HG02623 (cell line): ENCODE measurements at regions not wholly inside any gene's neighbourhood (a gene's known extent, or its start where the extent isn't known, plus 50 kb on each side); places are given as distances from the start of the nearest gene placed in this dataset.

Experiments used
- ATAC-seq: cut with Tn5 transposase; IDR thresholded peaks from one replicate; pipeline ENCODE4 v1.9.1; 2021; ENCODE audit warnings: moderate library complexity; ENCODE audit not compliant: unreplicated experiment

DNA sequence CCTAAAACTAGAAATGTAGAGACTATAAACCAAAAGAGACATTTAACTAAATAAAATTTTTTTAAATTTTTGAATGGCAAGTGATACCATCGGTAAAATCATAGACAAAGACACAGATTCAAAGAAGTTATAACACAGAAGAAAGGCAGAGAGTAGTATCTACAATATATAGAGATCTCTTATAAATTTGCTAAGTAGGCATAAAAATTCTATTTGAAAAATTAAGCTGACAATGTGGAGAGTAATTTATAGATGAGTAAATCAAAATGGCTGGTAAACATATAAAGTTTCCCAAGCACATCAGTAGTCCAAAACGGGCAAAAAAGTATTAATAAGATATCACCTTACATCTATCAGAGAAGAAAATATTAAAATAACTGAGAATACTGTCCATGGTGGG is 1061.0 kb downstream of the ADGRL2 start:
- ATAC-seq = no peak

DNA sequence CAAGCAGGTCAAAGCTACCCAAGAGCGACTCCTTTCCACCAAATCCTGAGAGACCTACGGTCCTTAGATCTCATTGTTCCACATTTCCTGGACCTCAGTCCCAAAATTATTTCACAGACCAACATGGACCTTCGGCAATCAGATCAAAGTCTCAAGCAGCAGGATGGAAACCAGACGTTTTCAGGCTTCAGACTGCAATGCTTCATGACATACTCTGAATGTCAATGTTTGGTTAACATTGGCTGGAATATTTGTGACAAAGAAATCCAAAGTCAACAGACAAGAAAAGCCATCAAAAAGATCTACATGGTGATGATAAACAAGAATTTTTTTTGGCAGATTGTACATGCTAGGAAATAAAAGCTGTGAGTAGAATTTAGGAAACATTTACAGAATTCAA is 1057.3 kb downstream of the ADGRL2 start:
- ATAC-seq = no peak

DNA sequence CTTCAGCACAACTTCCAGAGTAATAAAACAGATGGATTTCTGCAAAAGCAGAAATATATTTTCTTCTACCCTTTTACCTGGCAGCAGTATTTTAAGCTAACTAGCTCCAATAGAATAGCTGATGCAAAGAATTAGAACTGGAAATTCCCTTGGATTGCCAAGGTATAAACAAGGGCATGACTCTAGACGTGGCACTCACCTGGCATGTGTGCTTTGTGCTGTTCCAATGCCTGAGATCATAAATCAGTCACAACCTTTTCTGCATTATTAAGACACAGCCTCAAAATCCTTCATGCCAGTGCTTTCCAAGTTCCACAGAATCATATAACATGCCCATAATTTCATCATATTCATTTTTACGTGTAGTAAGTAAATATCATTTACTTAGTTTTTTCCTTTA is 1048.7 kb downstream of the ADGRL2 start:
- ATAC-seq = no peak

DNA sequence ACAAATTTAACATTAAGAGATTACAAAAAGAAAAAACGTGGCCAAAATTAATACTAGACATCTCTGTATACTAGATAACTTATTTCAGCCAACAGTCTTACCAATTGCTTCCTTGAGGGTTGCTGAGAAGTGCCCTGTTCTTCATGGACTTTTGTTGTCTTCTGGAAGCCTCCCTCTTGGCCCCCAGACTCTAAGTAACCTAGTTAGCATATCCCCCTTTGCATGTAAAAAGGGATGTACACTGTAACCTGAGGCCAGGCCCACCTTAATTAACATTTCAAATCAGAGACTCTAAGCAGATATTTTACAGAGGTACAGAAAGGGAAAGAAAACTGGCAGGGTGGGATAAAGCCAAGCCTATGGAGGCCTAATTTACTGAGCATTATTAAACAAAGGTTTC is 1047.3 kb downstream of the ADGRL2 start:
- ATAC-seq = no peak

DNA sequence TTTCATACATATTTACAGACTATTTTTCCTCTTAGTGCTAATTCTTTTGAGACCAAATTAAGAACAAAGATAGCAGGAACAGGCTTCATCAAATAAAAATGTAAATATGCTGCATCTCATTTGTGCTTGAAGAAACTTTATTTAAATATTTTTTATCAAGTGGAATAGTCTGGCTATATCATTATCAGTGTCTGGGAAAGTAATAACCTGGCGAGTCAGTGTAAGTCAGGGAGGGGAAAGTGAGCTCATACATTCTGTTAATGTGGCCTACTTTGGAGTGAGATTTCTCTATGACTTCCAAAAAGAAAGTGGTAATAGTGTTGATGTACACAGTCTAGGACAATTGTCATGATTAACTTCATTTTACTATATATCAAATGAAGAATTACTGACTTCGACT is 1045.1 kb downstream of the ADGRL2 start:
- no peak for ATAC-seq

DNA sequence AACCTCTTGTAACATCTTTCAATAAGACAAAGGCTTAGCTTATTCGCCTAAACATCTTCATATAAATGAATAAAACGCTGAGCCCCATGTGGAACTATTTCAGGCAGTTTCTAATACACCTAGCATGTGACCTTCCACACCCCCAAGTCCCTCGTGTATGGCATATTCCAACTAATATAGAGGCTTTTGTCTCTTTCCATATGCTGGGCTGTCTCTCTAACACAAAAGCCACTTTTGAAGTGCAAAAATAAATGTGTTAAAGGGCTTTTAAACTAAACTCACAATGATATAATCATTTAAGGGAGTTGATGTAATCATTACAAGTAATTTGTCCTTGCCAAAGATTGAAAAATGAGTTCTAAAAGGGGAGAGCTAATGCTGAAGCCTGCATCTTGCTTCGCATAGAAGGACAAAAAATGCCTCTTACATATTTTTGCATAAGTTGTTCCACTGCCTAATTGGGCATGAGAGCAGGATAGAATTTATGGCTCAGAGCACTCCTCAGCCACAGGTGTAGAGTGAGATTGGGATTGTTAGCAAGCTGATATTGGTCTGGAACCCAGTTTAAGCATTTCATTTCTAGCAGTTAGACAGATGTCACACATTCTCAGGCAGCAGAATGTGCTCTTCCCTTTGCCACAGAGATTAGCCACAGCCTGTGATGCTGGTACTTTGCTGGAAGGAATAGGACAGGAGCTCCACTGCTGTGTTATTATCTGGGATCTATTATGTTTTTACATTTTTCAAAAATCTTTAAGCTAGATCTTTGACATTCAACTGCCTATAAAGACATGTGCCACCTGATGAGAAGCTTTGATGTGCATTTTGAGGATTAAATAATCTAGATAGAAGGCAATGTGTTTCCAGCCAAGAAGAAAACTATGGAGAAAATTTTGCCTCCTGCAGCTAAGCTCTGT is 1044.4 kb downstream of the ADGRL2 start:
- ATAC-seq = no peak

DNA sequence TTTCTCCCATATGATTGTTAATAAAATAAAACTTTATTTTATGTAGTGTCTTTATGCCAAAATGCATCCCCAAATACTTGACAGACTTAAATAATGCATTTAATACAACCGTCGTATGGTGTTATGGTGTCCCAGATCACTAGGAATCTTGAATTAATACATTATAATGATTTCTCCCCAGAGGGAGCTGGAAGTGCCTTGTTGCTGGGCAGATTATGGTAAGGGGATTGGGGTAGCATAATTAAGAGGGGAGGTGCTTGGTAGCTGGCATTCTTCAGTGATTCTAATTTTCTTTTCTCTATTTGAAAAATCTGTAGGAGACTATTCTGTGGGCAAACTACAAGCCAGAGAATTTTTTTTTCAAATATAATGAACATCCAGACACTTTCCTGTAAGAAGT is 1043.7 kb downstream of the ADGRL2 start:
- ATAC-seq = no peak

DNA sequence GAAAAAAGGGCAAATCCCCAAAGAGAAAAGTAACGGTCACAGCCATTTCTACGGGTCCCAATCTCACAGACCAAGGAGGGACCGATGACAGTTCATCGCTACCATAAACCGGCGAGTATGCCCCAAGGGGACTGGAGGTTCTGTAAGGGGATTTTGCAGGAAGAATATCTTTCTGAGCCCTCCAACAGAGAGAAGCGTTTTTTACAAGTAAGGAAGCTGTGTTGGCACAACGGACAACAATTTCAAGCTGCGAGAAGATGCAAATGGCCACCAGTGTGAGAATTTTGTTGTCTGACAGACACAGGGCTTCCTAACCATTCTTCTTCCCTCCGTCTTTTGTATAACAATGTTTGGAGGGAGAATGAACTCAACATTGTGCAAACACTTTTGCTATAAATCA is 1043.1 kb downstream of the ADGRL2 start:
- ATAC-seq = no peak

DNA sequence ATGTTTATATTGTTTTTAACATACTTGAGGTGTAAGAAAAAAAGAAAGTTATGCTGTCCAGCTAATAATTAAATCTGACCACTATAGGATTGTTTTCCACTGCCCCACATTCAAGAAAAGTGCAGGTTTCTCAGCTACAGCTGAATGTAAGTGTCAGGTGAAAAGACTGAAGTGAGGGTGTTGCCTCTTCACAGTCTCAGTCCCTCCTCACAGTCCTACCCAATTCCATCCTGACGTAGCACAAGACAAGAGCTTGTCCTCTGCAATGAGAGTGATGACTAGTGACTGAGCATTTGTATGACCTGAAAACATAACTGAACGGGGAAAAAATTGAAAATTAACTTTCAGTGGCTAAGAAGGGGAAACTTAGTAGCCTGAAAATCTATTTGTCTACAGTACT is 1039.5 kb downstream of the ADGRL2 start:
- ATAC-seq = no peak

DNA sequence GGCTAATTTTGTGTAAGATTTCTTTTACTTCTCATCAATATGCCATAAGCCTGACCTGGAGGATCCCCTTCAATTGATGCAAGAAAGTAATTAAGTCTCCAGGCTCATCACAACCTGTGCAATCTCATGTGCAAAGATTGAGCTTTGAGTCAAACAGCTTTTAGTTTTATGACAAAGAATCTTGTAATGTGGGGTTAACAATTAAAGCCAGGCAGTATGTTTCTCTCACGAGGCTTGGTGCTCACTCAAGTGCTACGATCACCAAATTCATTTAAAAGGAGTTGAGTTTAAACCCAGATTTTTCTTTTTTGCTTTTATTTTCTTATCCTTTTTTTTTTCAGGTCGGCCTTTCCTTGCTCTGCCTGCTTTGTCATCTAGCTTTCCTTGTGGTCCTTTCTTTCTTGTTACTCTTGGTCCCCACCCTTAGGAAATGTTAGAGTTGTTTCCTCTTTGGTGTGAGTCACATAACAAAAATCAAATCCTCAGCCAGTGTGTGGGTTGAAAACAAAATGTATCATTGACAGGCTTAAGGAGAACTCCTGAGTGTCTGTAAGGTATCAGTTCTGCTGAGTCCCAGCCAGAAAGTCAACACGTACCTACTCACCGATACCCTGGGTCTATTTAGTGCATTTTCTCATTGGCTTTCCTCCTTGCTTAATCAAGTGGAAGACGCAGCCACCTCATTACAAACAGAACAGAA is 1037.2 kb downstream of the ADGRL2 start:
- ATAC-seq = no peak

DNA sequence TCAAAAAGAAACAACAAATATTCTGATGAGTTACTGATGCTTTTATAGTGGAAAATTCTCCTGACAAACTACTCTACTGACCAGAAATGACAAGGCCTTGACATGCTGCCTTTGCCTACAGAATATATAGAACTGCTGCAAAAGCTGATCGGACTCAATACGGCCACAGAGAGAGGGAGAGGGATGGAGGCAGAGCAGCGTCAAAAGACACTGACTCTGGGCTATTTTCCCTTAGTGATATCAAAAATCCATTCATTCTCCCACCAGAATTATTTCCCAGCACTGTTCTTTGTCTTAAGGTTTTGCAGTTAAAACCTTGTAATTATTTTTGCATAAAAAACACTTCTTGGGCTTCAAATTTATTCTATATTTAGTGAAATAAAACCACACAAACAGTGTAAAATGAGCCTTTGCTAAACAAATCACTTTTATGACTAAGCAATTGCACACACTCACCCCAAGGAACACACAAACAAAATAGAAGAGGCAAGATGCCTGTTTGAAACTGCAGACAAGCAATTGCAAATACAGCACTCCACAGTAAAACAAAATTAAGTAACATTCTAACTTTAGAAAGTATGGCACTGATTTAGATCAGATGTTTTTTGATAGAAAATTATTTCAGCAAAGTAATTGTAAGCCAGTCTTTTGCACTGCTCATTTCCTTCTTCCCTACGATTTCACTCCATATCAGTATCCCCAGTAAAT is 1036.4 kb downstream of the ADGRL2 start:
- ATAC-seq = no peak

DNA sequence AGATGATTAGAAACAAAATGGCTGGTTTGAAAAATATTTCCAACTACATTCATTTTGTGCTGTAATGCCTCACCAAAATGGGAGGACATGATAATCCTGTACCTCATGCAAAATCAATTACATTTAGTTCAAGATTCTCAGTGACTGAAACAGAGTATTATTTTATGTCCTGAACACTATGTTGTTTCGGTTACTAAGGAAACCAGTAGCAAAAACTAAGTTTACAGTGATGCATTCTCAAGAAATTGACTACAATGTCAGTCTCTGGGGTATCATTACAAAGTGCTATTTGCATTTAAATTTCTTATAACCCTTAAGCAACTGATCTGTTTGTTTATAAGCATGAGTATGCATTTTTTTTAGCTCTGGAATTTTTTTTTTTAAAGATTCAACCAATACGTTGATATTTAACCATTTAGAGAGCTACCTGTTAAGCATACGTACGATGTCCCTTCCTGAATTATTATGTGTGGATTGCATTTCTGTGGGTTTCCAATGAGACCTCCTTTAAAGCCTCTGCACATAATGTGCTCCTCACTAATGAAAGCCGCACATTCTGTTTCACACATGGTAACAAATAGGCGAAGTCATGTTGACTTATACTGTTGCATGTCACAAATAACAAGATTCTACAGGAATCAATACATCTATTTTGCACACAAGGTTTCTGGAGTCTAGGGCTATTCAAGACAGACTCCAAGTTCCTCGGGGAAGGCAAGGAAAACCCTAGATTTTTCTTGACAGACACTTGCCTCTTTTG is 1035.7 kb downstream of the ADGRL2 start:
- ATAC-seq = no peak

DNA sequence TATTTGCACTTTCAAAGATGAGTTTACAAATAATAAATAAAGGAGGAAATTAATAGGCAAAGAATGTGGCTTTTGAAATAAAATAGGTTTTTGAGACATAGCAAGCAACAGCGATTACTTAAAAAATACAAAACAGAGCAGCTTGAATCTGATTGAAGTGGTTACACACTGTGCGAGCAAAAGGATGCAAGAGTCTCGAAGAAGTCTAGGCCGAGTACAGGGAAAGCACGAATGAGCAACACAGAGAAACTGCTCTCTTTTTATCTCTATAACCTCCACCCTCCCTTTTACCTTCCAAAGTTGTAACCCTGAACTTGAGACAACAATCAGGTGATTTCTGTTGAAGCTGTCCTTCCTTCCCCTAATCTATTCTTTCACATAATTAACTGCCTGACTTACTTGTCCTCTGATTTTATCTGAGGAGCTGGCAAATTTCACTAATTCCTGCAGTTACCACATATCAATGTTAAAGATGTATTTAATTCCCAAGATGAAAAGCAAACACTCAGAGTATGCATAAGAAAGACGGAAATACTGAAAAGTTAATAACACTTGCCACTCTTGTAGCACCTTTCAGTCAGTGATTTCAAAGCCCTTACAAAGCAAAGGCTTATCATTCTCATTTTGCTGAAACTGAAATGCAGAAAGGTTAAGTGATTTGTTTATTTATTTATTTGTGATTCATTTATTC is 1030.1 kb downstream of the ADGRL2 start:
- ATAC-seq = no peak

DNA sequence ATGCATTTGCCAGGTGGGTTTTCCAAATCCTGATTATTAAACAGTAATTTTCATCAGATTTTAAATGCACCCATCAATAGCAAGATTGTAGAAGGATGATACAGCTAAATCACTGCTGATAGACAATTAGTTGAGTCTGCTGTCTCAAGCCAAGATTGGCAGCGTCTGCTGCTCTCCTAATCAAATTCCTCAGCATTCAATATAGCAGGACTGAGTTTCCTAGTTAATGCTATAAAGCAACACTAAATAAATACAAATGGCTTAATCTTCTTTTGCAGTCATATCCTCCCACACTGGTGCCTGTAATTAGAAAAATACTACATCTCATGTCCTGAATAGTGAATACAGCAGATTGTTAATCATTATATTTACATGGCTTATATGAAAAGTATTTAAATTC is 1028.8 kb downstream of the ADGRL2 start:
- no peak for ATAC-seq

DNA sequence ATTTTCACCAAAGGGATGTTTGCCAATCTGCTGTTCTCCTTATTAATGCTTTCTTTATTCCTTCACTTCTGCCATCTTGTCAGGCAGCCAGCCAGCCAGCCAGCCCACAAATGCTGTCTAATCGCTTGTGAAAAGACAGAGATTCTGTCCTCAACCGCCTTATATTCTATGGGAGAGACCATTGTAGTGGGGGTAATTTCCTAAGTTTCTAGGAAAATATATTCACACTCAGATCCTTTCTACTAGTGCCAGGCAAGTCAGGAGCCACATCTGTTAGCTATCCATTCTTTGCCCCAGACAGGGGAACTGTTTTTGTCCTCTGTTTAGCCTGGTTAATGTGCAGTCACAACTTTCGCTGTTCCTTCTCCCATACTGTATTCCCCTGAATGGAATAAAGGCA is 1023.1 kb downstream of the ADGRL2 start:
- no peak for ATAC-seq

DNA sequence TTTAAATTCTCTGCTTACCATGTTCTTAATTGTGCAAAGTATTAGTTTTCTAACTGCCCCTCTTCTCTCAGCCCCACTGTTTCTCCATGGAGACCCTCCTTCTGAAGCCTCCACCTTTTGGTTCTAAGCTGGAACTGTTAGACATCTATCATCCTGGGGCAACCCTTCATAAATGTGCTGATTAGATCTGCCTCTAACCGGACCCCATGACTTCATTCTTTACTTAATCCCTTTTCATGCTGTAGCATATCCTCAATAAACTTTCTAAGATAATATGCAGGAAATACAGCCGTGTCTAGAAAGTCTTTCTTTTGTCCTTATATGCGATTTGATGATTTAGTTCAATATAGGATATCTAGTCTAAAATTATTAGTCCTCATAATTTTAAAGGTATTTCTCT is 1020.1 kb downstream of the ADGRL2 start:
- ATAC-seq = no peak

DNA sequence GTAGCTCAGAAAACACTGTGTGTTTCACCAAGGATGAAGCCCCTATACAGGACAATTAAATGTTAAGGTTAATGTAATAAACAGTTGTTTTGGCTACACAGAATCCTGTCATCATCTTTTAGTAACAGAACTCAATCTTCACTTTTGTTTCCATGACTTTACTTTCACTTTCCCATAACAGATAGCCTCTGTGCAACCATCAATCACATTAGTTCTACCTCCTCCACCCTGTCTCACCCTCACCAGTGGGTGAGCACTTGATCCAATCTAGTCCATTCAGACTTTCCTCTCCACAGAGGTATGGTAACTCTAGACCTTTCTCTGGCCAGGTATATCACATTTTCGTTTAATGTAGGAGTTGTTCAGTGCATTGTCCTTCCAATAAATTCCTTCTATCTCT is 1018.5 kb downstream of the ADGRL2 start:
- peak; percentile 47 for ATAC-seq

DNA sequence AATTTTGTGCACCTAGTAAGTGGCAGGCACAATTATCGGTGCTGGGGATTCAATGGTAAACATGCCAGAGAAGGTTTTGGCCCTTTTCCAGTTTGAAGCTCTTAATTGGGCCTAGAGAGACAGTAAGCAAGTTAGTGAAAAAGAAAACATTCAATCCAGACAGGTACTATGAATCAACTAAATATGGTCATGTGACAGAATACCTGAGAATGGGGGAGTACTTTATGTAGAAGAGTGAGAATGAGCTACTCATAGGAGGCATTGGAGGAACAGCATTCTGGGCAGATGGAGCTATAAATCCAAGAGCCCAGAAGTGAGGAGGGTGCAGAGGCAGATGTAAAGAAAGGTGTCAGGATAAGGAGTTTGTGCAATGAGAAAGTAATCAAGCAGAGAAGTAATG is 1017.9 kb downstream of the ADGRL2 start:
- no peak for ATAC-seq

DNA sequence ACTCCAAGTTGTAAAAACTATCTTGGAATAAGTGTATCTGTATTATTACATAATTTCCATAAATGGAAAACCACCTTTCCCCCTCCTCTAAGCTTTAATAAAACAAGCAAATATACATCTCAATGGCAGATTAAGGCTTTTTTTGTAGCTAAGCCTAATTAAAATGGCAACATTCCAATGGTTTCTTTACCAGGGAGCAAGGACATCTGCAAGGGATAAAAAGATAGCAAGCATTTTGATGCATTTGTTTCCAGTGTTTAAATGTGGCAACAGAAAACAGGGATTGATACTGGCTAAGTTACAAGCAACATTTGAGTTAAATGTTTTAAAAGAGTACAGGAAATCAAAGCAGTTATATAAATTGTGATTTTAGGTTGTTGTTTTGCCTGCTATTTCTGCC is 1012.7 kb downstream of the ADGRL2 start:
- ATAC-seq = no peak

DNA sequence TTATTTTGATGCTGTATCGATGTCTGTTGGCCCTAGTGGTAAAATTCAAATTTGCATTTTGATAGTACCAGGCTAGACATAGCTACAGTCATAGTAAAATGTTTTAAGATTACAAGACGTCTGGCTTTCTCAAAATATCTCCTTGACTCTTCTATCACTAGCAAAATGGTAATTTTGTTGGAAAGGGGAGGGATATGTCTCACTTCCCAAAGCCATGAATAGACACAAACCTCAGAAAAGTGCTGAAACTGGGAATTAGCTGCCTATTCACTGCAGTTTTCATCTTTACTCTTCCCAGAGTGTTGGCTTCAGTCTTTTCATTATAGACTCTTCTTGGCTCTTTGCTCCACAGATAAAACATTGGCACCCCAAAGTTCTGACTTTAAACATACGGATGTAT is 1009.9 kb downstream of the ADGRL2 start:
- ATAC-seq = no peak
